ACHN (cell line): ENCODE measurements at regions not wholly inside any gene's neighbourhood (a gene's known extent, or its start where the extent isn't known, plus 50 kb on each side); places are given as distances from the start of the nearest gene placed in this dataset.

Experiments
- DNase-seq: peaks from one replicate; pipeline ENCODE4 v3.0.0-alpha.2; 2015
- in situ Hi-C: cut with HindIII; loops from 2 replicates; pipeline ENCODE4 v1.10.0; 2017; ENCODE audit warnings: low sequenced_read_pairs, low pct_ligation_motif_present, low pct_unique_long_range_greater_than_20kb

- in situ Hi-C loops = no loop called here
- no peak for DNase-seq
Measured at GRCh38 chr1:222373831-222374602, 173.9 kb downstream of the HHIPL2 start.

DNA sequence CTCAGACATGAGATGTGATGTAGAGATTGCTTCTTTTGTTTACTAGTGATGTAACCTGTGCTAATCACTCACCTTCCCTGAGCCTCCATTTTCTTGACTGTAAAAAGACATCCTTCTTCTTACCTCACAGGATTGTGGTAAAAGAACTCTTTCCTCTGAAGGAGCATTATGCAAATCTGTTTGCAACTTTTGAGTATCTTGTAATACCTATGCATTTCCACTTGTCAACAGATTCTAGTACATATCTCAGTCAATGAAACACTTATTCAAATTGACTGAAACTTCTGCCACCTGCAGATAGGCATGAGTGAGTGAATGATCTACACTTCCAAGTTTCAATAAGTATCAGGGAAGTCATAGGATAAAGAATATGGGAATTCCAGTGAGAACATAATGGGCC, 174.7 kb downstream of the HHIPL2 start:
- DNase-seq = no peak
- in situ Hi-C loops = no loop called here

DNA sequence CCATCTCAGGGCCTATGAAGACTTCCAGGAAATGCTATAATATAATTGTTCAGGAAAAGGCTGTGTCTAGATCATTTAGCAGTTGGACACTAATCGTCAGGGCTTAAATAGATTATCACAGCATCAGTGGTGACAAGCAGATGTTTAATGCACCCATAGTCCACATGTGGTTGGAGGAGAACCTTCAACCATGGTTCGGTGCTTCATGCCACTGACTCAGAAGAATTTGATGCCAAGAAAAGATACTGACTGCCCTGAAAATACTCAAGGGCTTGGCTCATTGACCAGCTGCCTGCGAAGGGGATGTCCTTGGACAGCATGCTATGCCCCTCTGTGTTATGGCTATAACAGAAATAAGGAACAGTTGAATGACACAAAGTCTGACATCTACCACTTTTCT, 175.7 kb downstream of the HHIPL2 start:
- DNase-seq = no peak
- in situ Hi-C loops = no loop called here

GRCh38 chr1:222370913-222371675, 176.8 kb downstream of the HHIPL2 start:
- no peak for DNase-seq
- in situ Hi-C loops = no loop called here

- in situ Hi-C loops = no loop called here
- DNase-seq = no peak
Measured at GRCh38 chr1:222370081-222370912, 177.6 kb downstream of the HHIPL2 start.

GRCh38 chr1:222369148-222369547, 178.8 kb downstream of the HHIPL2 start:
- in situ Hi-C loops = no loop called here
- DNase-seq = no peak

- DNase-seq = no peak
- in situ Hi-C loops = no loop called here
Measured at GRCh38 chr1:222358100-222358499, 189.8 kb downstream of the HHIPL2 start.

DNA sequence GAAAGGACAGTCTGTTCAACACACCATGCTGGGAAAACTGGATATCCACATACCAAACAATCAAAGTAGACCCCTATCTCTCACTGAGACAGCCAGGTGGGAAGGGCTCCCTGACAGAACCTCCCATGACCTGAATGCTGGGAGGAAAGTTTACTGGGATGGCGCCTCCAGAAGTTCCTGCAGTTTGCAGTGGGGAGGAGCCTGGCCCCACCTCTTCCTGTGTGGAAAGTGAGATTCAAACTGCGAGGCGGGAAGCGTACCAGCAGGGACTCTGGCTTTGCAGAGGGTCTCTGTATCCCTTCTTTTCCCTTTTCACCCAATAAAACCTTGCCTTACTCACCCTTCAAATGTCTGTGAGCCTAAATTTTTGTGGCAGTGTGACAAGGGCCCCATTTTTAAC, 190.7 kb downstream of the HHIPL2 start:
- no peak for DNase-seq
- in situ Hi-C loops = no loop called here

DNA sequence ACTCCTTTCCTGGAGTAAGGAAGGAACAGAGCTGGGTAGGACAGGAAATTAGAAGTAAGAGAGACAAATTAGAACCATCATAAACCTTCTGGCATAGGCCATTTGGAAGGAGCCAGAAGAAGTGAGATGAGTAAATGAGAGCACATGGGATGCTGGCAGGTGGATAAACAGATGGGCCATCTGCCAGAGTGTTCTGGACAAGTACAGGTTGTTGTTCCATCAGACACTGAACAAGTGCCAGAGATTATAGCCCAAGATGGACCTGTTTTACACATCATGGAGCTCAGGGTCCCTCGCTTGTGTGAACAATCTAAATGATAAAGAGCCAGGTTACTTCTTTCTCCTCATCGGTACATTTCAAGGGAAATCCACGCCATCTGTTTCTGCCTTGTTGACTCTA, 200.3 kb downstream of the HHIPL2 start:
- no peak for DNase-seq
- in situ Hi-C loops = no loop called here

DNA sequence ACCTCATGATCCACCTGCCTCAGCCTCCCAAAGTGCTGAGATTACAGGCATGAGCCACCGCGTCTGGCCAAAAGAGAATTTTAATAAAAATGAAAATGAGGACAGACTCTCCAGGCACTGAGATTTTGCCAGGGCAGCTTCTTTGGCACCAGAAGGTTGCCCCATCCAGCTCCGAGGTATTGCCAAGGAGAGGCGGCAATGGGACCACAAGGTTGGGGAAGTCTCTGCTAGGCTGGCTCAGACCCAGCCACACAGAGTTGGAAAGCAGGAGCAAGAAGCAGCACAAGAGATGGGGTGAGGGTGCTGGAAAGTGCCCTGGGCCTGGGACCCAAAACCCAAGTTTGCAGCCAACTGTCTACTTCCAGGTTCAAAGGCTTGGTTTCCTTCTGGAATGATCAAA, 200.9 kb downstream of the HHIPL2 start:
- no peak for DNase-seq
- in situ Hi-C loops = no loop called here

DNA sequence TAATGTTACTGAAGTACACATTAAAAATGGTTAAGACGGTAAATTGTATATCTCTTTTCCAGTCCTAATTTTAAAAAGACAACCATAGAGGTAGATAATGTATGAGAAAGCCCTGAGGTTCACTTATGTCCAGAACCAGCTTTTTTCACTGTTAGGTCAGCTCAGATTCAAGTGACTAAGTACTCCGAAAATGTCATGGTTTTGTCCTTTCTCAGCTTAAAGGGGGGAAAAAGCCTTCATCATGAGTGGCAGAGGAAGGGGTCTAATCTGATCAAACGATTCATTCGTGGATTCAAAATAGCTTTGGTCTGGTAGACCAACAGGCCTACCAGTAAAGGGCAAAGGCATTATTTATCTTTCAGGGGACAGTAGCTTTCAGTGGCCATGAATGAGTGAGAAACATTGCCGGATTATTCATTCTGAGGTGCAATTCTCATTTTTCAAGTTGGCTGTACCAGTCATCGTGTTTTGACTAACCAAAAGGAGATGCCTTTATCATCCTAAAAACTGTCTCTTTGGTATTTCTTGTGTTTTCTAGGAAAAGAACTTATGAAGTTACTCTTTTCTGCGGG, 208.4 kb downstream of the HHIPL2 start:
- in situ Hi-C loops = no loop called here
- DNase-seq = no peak

DNA sequence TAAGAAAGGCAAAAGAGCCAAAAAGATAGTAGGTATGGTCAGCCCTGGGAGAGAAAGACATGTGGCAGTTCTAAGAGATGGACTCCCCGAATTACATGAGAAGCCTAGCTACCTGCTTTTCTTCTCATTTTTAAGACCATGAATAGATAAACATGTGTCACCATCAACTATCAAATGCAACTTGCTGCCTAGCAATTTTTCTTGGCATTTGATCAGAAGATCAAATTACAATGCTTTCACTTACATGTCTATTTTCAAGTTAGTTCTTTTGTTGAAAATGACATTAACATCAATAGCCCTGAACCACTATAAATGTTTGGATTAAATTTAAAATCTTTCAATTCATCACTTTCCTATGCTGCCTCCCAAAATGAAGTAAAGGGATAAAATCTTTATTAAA, 212.3 kb downstream of the HHIPL2 start:
- no peak for DNase-seq
- in situ Hi-C loops = no loop called here

DNA sequence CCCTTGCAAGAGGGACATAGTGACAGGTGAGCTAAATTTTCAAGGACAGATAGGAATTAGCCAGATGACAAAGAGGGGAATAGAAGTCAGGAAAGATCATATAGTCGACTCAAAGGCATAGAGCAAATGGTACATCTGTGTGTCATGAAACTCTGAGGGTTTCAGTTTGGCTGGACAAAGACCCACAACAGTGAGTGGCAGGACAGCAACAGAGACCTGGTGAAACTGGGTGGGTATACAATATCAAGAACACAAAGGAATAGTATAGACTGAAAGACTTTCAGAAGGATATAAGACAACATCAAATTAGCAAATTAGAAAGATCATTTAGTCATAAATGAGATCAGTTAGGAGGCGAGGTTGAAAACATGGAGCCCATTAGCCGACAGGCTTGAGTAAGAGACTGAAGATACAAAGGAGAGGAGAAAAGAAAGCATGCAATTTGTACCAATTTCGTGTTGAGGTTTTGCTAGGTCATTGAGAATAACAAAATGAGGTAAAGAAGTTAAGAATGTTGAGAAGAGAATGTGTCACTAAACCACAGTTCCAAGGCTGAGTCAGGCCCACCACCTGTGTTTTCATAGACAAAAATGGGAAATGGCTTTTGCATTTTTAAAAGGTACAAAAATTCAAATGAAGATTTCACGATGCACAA, 213.8 kb downstream of the HHIPL2 start:
- in situ Hi-C loops = no loop called here
- DNase-seq = peak; percentile 6

DNA sequence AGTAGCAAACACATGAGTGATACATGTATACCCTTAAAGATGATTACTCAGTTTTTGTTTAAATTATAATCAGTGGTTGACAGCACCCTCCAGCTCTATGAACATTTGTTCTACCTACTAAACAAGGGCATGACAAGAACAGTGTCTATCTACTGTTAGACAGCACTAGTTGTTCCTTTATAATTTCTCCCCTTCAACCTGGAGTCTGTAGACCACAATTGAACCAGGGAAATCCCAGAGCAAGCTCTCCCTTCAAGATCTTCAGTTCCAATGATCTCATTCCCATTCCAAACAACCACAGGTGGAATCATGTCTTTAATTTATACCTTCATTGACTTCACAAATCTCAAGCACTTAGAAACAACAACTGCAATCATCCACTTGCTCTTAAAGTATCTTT, 216.1 kb downstream of the HHIPL2 start:
- in situ Hi-C loops = no loop called here
- DNase-seq = no peak

GRCh38 chr1:222331340-222331739, 216.6 kb downstream of the HHIPL2 start:
- DNase-seq = no peak
- in situ Hi-C loops = no loop called here

- in situ Hi-C loops = no loop called here
- no peak for DNase-seq
Measured at GRCh38 chr1:222329493-222330045, 218.3 kb downstream of the HHIPL2 start.

GRCh38 chr1:222326710-222327036, 221.2 kb downstream of the HHIPL2 start:
- in situ Hi-C loops = no loop called here
- no peak for DNase-seq

DNA sequence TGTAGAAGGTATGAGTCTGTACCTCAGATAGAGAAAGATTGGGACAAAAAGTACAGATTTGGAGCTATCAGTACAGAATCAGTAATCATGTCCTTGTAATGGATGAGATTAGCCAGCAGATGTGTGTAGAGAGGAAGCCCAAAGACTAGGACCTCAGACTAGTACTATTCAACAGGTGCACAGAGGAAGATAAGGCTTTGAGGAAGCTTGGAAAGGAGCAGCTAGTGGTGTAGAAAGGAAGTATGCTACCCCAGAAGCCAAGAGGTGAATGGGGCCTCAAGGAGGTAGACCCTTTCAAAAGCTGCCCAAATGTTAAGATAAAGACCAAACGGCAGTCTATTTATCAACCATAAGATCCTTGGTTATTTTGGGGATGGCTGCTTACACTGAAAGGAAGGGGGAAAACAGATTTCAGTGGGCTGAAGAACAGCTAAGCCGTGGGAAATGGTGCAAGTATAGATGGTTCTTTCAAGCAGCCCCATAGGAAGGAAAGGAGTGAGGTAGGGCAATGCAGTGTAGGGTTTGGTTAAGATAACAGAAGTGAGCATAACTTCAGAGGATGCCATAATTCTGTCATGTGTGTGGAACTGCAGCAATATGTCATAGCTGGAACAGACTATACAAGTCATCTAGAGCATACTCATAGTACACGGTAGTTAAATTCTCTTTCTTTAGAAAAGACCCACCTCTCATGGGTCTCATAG, 221.7 kb downstream of the HHIPL2 start:
- in situ Hi-C loops = no loop called here
- no peak for DNase-seq
